Muscle layer of duodenum (tissue), 2 donors: ENCODE measurements at regions not wholly inside any gene's neighbourhood (a gene's known extent, or its start where the extent isn't known, plus 50 kb on each side); places are given as distances from the start of the nearest gene placed in this dataset.

Experiments used
- H3K27ac ChIP-seq: one replicate; pipeline ENCODE4 v1.7.0; 2013; ENCODE audit warnings: mild to moderate bottlenecking, low read length
- H3K27me3 ChIP-seq: one replicate; pipeline ENCODE4 v1.7.0; 2013; ENCODE audit warnings: low read depth, mild to moderate bottlenecking, control low read depth, low read length
- H3K36me3 ChIP-seq, 2 donors: one replicate each; pipeline ENCODE4 v1.7.0; 2013; ENCODE audit warnings: low read length in 2 of 2, control low read depth in 1 of 2, mild to moderate bottlenecking in 1 of 2; ENCODE audit not compliant: insufficient read depth in 2 of 2, control insufficient read depth in 1 of 2
- H3K4me1 ChIP-seq, 2 donors: one replicate each; pipeline ENCODE4 v1.7.0; 2013; ENCODE audit warnings: low read length in 2 of 2, mild to moderate bottlenecking in 2 of 2, control low read depth in 1 of 2, moderate library complexity in 1 of 2; ENCODE audit not compliant: insufficient read depth in 2 of 2, control insufficient read depth in 1 of 2
- H3K4me3 ChIP-seq, 2 donors: one replicate each; pipeline ENCODE4 v1.7.0; 2013; ENCODE audit warnings: low read length in 2 of 2, low read depth in 1 of 2, mild to moderate bottlenecking in 1 of 2
- H3K9me3 ChIP-seq, 2 donors: one replicate each; pipeline ENCODE4 v1.7.0; 2013; ENCODE audit warnings: low read length in 2 of 2, control low read depth in 1 of 2, mild to moderate bottlenecking in 1 of 2; ENCODE audit not compliant: control insufficient read depth in 1 of 2
- donor health status: healthy.

- Histone ChIP-seq H3K27me3 (no peaks in the 10 kb centered on the region), H3K9me3 (no peaks in the 10 kb centered on the region), H3K36me3 (no peaks in the 10 kb centered on the region), H3K27ac (no peak overlapping the region), H3K4me3 (no peak overlapping the region), H3K4me1 (no peaks in the 10 kb centered on the region)
These were observed 1195.9 kb downstream of the MRPL39 start for GRCh38 chr21:24411429-24411828.

GRCh38 chr21:24403221-24403620, 1204.1 kb downstream of the MRPL39 start:
- Histone ChIP-seq H3K4me1 (no peaks in the 10 kb centered on the region), H3K36me3 (no peaks in the 10 kb centered on the region), H3K27me3 (no peaks in the 10 kb centered on the region), H3K27ac (no peak overlapping the region), H3K9me3 (no peaks in the 10 kb centered on the region), H3K4me3 (no peak overlapping the region)

- no peaks in the 10 kb centered on the region for H3K36me3 ChIP-seq
- H3K9me3 ChIP-seq = no peaks in the 10 kb centered on the region
- H3K4me3 ChIP-seq = no peak overlapping the region
- H3K27ac ChIP-seq = no peak overlapping the region
- no peaks in the 10 kb centered on the region for H3K4me1 ChIP-seq
- H3K27me3 ChIP-seq = no peaks in the 10 kb centered on the region
These were observed 1211.9 kb downstream of the MRPL39 start for GRCh38 chr21:24395320-24395923.

GRCh38 chr21:24375201-24375600, 1232.1 kb downstream of the MRPL39 start:
- H3K4me1 ChIP-seq = no peaks in the 10 kb centered on the region
- H3K27me3 ChIP-seq = no peaks in the 10 kb centered on the region
- no peak overlapping the region for H3K4me3 ChIP-seq
- peaks cover 0 to 2% of the 10 kb centered on the region in 2 donors for H3K9me3 ChIP-seq
- H3K27ac ChIP-seq = no peak overlapping the region
- H3K36me3 ChIP-seq = no peaks in the 10 kb centered on the region

GRCh38 chr21:24372506-24372905, 1234.8 kb downstream of the MRPL39 start:
- H3K36me3 ChIP-seq = no peaks in the 10 kb centered on the region
- no peaks in the 10 kb centered on the region for H3K4me1 ChIP-seq
- no peak overlapping the region for H3K27ac ChIP-seq
- H3K4me3 ChIP-seq = no peak overlapping the region
- no peaks in the 10 kb centered on the region for H3K27me3 ChIP-seq
- H3K9me3 ChIP-seq = peaks cover 0 to 2% of the 10 kb centered on the region in 2 donors

GRCh38 chr21:24369746-24370145, 1237.5 kb downstream of the MRPL39 start:
- H3K4me1 ChIP-seq = no peaks in the 10 kb centered on the region
- no peaks in the 10 kb centered on the region for H3K36me3 ChIP-seq
- H3K27ac ChIP-seq = no peak overlapping the region
- no peak overlapping the region for H3K4me3 ChIP-seq
- H3K9me3 ChIP-seq = no peaks in the 10 kb centered on the region
- H3K27me3 ChIP-seq = no peaks in the 10 kb centered on the region

- no peaks in the 10 kb centered on the region for H3K9me3 ChIP-seq
- no peaks in the 10 kb centered on the region for H3K4me1 ChIP-seq
- H3K27ac ChIP-seq = no peak overlapping the region
- H3K36me3 ChIP-seq = no peaks in the 10 kb centered on the region
- no peaks in the 10 kb centered on the region for H3K27me3 ChIP-seq
- no peak overlapping the region for H3K4me3 ChIP-seq
These were observed 1238.0 kb downstream of the MRPL39 start for GRCh38 chr21:24369278-24369677.

GRCh38 chr21:24367936-24368335, 1239.3 kb downstream of the MRPL39 start:
- no peaks in the 10 kb centered on the region for H3K9me3 ChIP-seq
- no peaks in the 10 kb centered on the region for H3K27me3 ChIP-seq
- H3K36me3 ChIP-seq = no peaks in the 10 kb centered on the region
- no peak overlapping the region for H3K4me3 ChIP-seq
- no peaks in the 10 kb centered on the region for H3K4me1 ChIP-seq
- H3K27ac ChIP-seq = no peak overlapping the region

GRCh38 chr21:24353492-24353891, 1253.8 kb downstream of the MRPL39 start:
- Histone ChIP-seq H3K4me1 (no peaks in the 10 kb centered on the region), H3K4me3 (no peak overlapping the region), H3K27ac (no peak overlapping the region), H3K9me3 (no peaks in the 10 kb centered on the region), H3K36me3 (no peaks in the 10 kb centered on the region), H3K27me3 (no peaks in the 10 kb centered on the region)

GRCh38 chr21:24339406-24339805, 1267.9 kb downstream of the MRPL39 start:
- no peak overlapping the region for H3K4me3 ChIP-seq
- H3K27me3 ChIP-seq = no peaks in the 10 kb centered on the region
- no peak overlapping the region for H3K27ac ChIP-seq
- peaks cover 0 to 2% of the 10 kb centered on the region in 2 donors for H3K9me3 ChIP-seq
- H3K36me3 ChIP-seq = no peaks in the 10 kb centered on the region
- no peaks in the 10 kb centered on the region for H3K4me1 ChIP-seq

- no peak overlapping the region for H3K4me3 ChIP-seq
- H3K9me3 ChIP-seq = peaks cover 0 to 2% of the 10 kb centered on the region in 2 donors
These were observed 1270.8 kb downstream of the MRPL39 start for GRCh38 chr21:24336491-24336890.

GRCh38 chr21:24323536-24323935, 1283.7 kb downstream of the MRPL39 start:
- H3K27me3 ChIP-seq = no peaks in the 10 kb centered on the region
- no peak overlapping the region for H3K4me3 ChIP-seq
- H3K4me1 ChIP-seq = no peaks in the 10 kb centered on the region
- no peaks in the 10 kb centered on the region for H3K36me3 ChIP-seq
- H3K27ac ChIP-seq = no peak overlapping the region
- H3K9me3 ChIP-seq = no peaks in the 10 kb centered on the region

More at GRCh38 chr21:24336491-24336890, 1270.8 kb downstream of the MRPL39 start:
- Histone ChIP-seq H3K27me3 (no peaks in the 10 kb centered on the region), H3K27ac (no peak overlapping the region), H3K36me3 (no peaks in the 10 kb centered on the region), H3K4me1 (no peaks in the 10 kb centered on the region)
